GM19328 (cell line): ENCODE measurements at regions not wholly inside any gene's neighbourhood (a gene's known extent, or its start where the extent isn't known, plus 50 kb on each side); places are given as distances from the start of the nearest gene placed in this dataset.
"Not testable (repeated sequence)": the region's sequence is repeated elsewhere in the genome, so short reads cannot be mapped to it uniquely, and the experiment has no call there.

Source experiments
- ATAC-seq: cut with Tn5 transposase; IDR thresholded peaks from one replicate; pipeline ENCODE4 v1.9.1; 2021; ENCODE audit warnings: mild to moderate bottlenecking, moderate library complexity; ENCODE audit not compliant: unreplicated experiment

- ATAC-seq, result no peak
These were observed 174.8 kb downstream of the PDGFRA start for GRCh38 chr4:54403700-54404453.

GRCh38 chr4:54409270-54409817, 180.3 kb downstream of the PDGFRA start:
- not testable (repeated sequence) for ATAC-seq

GRCh38 chr4:54414545-54414944, 185.5 kb downstream of the PDGFRA start:
- ATAC-seq, result no peak

- no peak for ATAC-seq
These were observed 188.4 kb downstream of the PDGFRA start for GRCh38 chr4:54417476-54417875.

- ATAC-seq, result no peak
These were observed 189.4 kb downstream of the PDGFRA start for GRCh38 chr4:54418468-54418867.

- ATAC-seq, result no peak
These were observed 194.0 kb downstream of the PDGFRA start for GRCh38 chr4:54423066-54423465.

GRCh38 chr4:54427826-54428225, 198.7 kb downstream of the PDGFRA start:
- ATAC-seq, result no peak

GRCh38 chr4:54428940-54429339, 199.8 kb downstream of the PDGFRA start:
- ATAC-seq, result no peak

- no peak for ATAC-seq
These were observed 204.6 kb downstream of the PDGFRA start for GRCh38 chr4:54433686-54434085.

GRCh38 chr4:54439831-54440243, 210.7 kb downstream of the PDGFRA start:
- ATAC-seq, result no peak

- ATAC-seq, result no peak
These were observed 211.5 kb downstream of the PDGFRA start for GRCh38 chr4:54440394-54441136.

GRCh38 chr4:54445866-54446265, 211.9 kb upstream of the KIT start:
- ATAC-seq, result no peak

GRCh38 chr4:54446581-54446980, 211.2 kb upstream of the KIT start:
- no peak for ATAC-seq

- no peak for ATAC-seq
These were observed 210.5 kb upstream of the KIT start for GRCh38 chr4:54447304-54447703.

GRCh38 chr4:54449999-54450398, 207.8 kb upstream of the KIT start:
- ATAC-seq, result no peak

- not testable (repeated sequence) for ATAC-seq
These were observed 190.8 kb upstream of the KIT start for GRCh38 chr4:54466960-54467359.

GRCh38 chr4:54473077-54473545, 184.6 kb upstream of the KIT start:
- no peak for ATAC-seq

GRCh38 chr4:54473798-54474197, 184.0 kb upstream of the KIT start:
- ATAC-seq, result no peak

GRCh38 chr4:54475546-54475945, 182.2 kb upstream of the KIT start:
- ATAC-seq, result no peak

GRCh38 chr4:54482529-54483200, 175.1 kb upstream of the KIT start:
- no peak for ATAC-seq

- ATAC-seq, result no peak
These were observed 173.4 kb upstream of the KIT start for GRCh38 chr4:54484383-54484782.
